GM12878 (cell line): ENCODE measurements at regions not wholly inside any gene's neighbourhood (a gene's known extent, or its start where the extent isn't known, plus 50 kb on each side); places are given as distances from the start of the nearest gene placed in this dataset.

Source experiments
- ATAC-seq: fragments of 200-7000 bp; cut with Tn5 transposase; 3 replicates; pipeline ENCODE4 v1.9.1; 2020; ENCODE audit warnings: mild to moderate bottlenecking, moderate library complexity
- BruUV-seq: library from RNA; stranded (reverse); fragments of 400-500 nt; replicated peaks from 2 replicates; lab custom pipeline; 2021; lab: Mats Ljungman, UMichigan
- CTCF ChIA-PET: fragments of 300-600 bp; sonication (Branson Sonifier 250); formaldehyde crosslinking; extraction: SDS; loops from one replicate; lab custom pipeline; 2021; ENCODE audit warnings: inconsistent platforms; lab: Yijun Ruan, JAX
- POLR2A ChIA-PET: fragments of 350-600 bp; formaldehyde crosslinking; extraction: SDS; loops from one replicate; lab custom pipeline; 2021; ENCODE audit warnings: inconsistent platforms; lab: Charles Lee
- RAD21 ChIA-PET: fragments of 300-600 bp; sonication (Branson Sonifier 250); formaldehyde crosslinking; loops from one replicate; lab custom pipeline; 2023; ENCODE audit warnings: antibody characterized with exemption; ENCODE audit not compliant: unreplicated experiment; lab: Charles Lee
- SMC1A ChIA-PET: fragments of 300-600 bp; sonication (Branson Sonifier 250); formaldehyde crosslinking; loops from one replicate; lab custom pipeline; 2023; ENCODE audit not compliant: unreplicated experiment, uncharacterized antibody; lab: Charles Lee
- DNase-seq: peaks from one replicate; pipeline ENCODE4 v3.0.0-alpha.2; 2011; ENCODE audit warnings: low read depth, low spot score
- FAIRE-seq: peaks from 3 replicates; lab custom pipeline; 2011; peaks lifted over from hg19 to GRCh38; lab: Jason Lieb, UNC
- H2AFZ ChIP-seq: 2 replicates; pipeline ENCODE4 v1.6.0; 2011; ENCODE audit warnings: low read depth, low read length, control low read depth; ENCODE audit not compliant: control insufficient read depth
- H3K27ac ChIP-seq: 2 replicates; pipeline ENCODE4 v1.5.1; 2011; ENCODE audit warnings: control low read depth; ENCODE audit not compliant: control insufficient read depth, insufficient read depth
- H3K27me3 ChIP-seq, 2 experiments: replicated peaks in 1 of 2; 2 replicates each; pipeline versions ENCODE4 v1.6.0 to v1.6.1; 2011; ENCODE audit warnings: low read length in 1 of 2; ENCODE audit not compliant: control insufficient read depth in 2 of 2, insufficient read depth in 2 of 2
- H3K36me3 ChIP-seq, 2 experiments: 2 replicates each; pipeline ENCODE4 v1.5.1; 2011; ENCODE audit warnings: low read length in 1 of 2; ENCODE audit not compliant: control insufficient read depth in 2 of 2, insufficient read depth in 2 of 2
- H3K4me1 ChIP-seq: 2 replicates; pipeline ENCODE4 v1.6.1; 2011; ENCODE audit warnings: mild to moderate bottlenecking, low read length, moderate library complexity, mixed read lengths; ENCODE audit not compliant: control insufficient read depth, insufficient read depth
- H3K4me2 ChIP-seq: 2 replicates; pipeline ENCODE4 v1.6.0; 2011; ENCODE audit warnings: control low read depth; ENCODE audit not compliant: control insufficient read depth, insufficient read depth
- H3K4me3 ChIP-seq: fragments of 200-600 bp; sonication (generic); 2 replicates; pipeline ENCODE4 v1.5.1; 2016
- H3K79me2 ChIP-seq: 2 replicates; pipeline ENCODE4 v1.6.0; 2011; ENCODE audit warnings: low read length; ENCODE audit not compliant: control insufficient read depth, insufficient read depth
- H3K9ac ChIP-seq: 2 replicates; pipeline ENCODE4 v1.8.0; 2011; ENCODE audit warnings: low read length, control low read depth, mixed read lengths; ENCODE audit not compliant: control insufficient read depth, insufficient read depth
- H3K9me3 ChIP-seq: replicated peaks from 3 replicates; pipeline ENCODE4 v1.5.1; 2011; ENCODE audit warnings: mild to moderate bottlenecking, low read length; ENCODE audit not compliant: control insufficient read depth, insufficient read depth
- H4K20me1 ChIP-seq: 2 replicates; pipeline ENCODE4 v1.6.0; 2011; ENCODE audit not compliant: control insufficient read depth, insufficient read depth
- BACH1 ChIP-seq: fragments of 450-650 bp; IDR thresholded peaks from 2 replicates; pipeline ENCODE4 v1.6.1; 2017; ENCODE audit warnings: mild to moderate bottlenecking, borderline replicate concordance
- BRCA1 ChIP-seq: IDR thresholded peaks from 2 replicates; pipeline ENCODE4 v1.6.1; 2011; ENCODE audit warnings: low read depth, low read length, improper control_type of control experiment
- CHD1 ChIP-seq: IDR thresholded peaks from 2 replicates; pipeline ENCODE4 v1.6.1; 2012; ENCODE audit warnings: low read depth, low read length, improper control_type of control experiment
- ESRRA ChIP-seq: IDR thresholded peaks from 2 replicates; pipeline ENCODE4 v1.6.1; 2012; ENCODE audit warnings: mild to moderate bottlenecking, low read length, improper control_type of control experiment
- ETV6 ChIP-seq, 2 experiments: fragments of 450-650 bp in 1 of 2; IDR thresholded peaks in 1 of 2; conservative IDR thresholded peaks in 1 of 2; 2 replicates each; pipeline ENCODE4 v1.6.1; 2014; ENCODE audit warnings: antibody characterized with exemption in 1 of 2, borderline replicate concordance in 1 of 2, low read depth in 1 of 2, mild to moderate bottlenecking in 1 of 2, moderate library complexity in 1 of 2
- FOXM1 ChIP-seq: IDR thresholded peaks from 2 replicates; pipeline ENCODE4 v1.6.1; 2012; ENCODE audit warnings: low read depth, mild to moderate bottlenecking, inconsistent platforms, low read length, moderate library complexity
- GATAD2B ChIP-seq: fragments of 450-650 bp; conservative IDR thresholded peaks from 2 replicates; pipeline ENCODE4 v1.6.1; 2017; ENCODE audit warnings: low read depth, mild to moderate bottlenecking, moderate library complexity
- NR2C2 ChIP-seq: IDR thresholded peaks from 2 replicates; pipeline ENCODE4 v1.6.1; 2011; ENCODE audit warnings: borderline replicate concordance, low read depth; ENCODE audit not compliant: control insufficient read depth, insufficient read length
- PAX5 ChIP-seq: IDR thresholded peaks from 2 replicates; pipeline ENCODE4 v1.6.1; 2011; ENCODE audit warnings: low read depth, low read length, borderline replicate concordance
- POLR2AphosphoS5 ChIP-seq: IDR thresholded peaks from 2 replicates; pipeline ENCODE4 v1.6.1; 2011; ENCODE audit warnings: mild to moderate bottlenecking, low read length, inconsistent platforms
- POU2F2 ChIP-seq: IDR thresholded peaks from 3 replicates; pipeline ENCODE4 v1.6.1; 2011; ENCODE audit warnings: low read depth, mild to moderate bottlenecking, low read length, borderline replicate concordance
- RUNX3 ChIP-seq: IDR thresholded peaks from 2 replicates; pipeline ENCODE4 v1.6.1; 2012; ENCODE audit warnings: low read length, inconsistent platforms
- YY1 ChIP-seq: IDR thresholded peaks from 2 replicates; pipeline ENCODE4 v1.6.1; 2011; ENCODE audit warnings: low read depth, mild to moderate bottlenecking, low read length
- WGBS: methylation state at CpG from one replicate; pipeline ENCODE4 v1.1.6; 2016; ENCODE audit warnings: low lambda C conversion rate; ENCODE audit not compliant: insufficient replicate concordance, insufficient coverage; ENCODE audit errors: missing lambda C conversion rate; 5-methylcytosine and 5-hydroxymethylcytosine counted together
- in situ Hi-C: fragments of 300-500 bp; cut with MboI; formaldehyde crosslinking; loops from 9 replicates; pipeline ENCODE4 v1.14.3; 2018; ENCODE audit warnings: mixed read lengths
- intact Hi-C: fragments of 100-400 bp; cut with micrococcal nuclease; formaldehyde crosslinking; loops from one replicate; pipeline ENCODE4 v1.14.2; 2022; ENCODE audit not compliant: unreplicated experiment
- TF ChIP-seq, protein P1 (sequence below): fragments of 450-650 bp; IDR thresholded peaks from 2 replicates; pipeline ENCODE4 v1.6.1; 2016; ENCODE audit warnings: mild to moderate bottlenecking, moderate library complexity, borderline replicate concordance
- TF ChIP-seq, protein P2 (sequence below): fragments of 450-650 bp; IDR thresholded peaks from 2 replicates; pipeline ENCODE4 v1.6.1; 2014; ENCODE audit warnings: mild to moderate bottlenecking
- TF ChIP-seq, protein P3 (sequence below): IDR thresholded peaks from 2 replicates; pipeline ENCODE4 v1.6.1; 2012; ENCODE audit warnings: low read depth, low read length, improper control_type of control experiment
- TF ChIP-seq, protein P4 (sequence below): IDR thresholded peaks from 2 replicates; pipeline ENCODE4 v1.6.1; 2011; ENCODE audit warnings: borderline replicate concordance, low read depth, mild to moderate bottlenecking, moderate library complexity, mixed read lengths, low read length; ENCODE audit not compliant: insufficient read depth; ENCODE audit errors: extremely low read length

DNA sequence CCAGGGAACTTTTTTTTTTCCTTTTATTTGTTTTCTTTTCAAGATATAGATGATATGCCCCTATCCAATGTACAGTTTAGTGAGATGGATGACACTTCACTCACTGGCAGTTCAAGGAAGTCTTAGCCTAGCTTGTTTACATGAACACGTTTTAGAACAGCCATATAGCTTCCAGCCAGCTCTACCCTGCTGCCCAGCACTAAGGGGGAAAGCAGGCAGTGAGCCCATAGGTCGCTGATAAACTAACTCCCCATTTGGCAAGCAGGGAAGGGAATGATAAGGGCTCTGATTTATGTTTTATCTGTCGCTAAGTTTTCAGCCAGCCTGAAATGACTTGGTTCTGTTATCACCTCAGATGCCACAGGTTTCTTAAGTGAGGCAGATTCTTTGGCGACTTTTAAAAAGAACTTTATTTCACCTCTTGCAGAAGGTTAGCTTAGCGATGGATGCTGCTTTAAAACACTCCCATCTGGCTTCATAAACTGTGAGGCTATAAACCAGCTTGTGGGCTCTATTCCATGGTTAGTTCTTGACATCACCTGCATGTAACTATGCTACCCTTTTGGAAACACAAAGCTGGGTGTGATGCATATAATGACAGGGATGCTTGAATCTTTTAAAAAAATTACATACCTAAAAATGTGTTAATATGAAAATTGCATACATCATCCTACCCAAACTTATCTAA lies 348.4 kb downstream of the FBXO8 start:
- no TSS peak for BruUV-seq
- no peaks in the 10 kb centered on the region for H3K4me1 ChIP-seq
- H3K36me3 ChIP-seq, result no peaks in the 10 kb centered on the region
- no peak for DNase-seq
- in situ Hi-C loops, result no loop called here
- H3K27ac ChIP-seq, result no peak overlapping the region
- 0% methylated on average over 5 of the region's 5 CpGs for WGBS
- no peaks in the 10 kb centered on the region for H4K20me1 ChIP-seq
- H3K4me3 ChIP-seq, result no peak overlapping the region
- no peak overlapping the region for H3K4me2 ChIP-seq
- FAIRE-seq, result no peak
- no peaks in the 10 kb centered on the region for H3K27me3 ChIP-seq
- no peak overlapping the region for H3K9ac ChIP-seq
- SMC1A ChIA-PET, result no interaction called here
- CTCF ChIA-PET, result no interaction called here
- no peaks in the 10 kb centered on the region for H3K79me2 ChIP-seq
- no peak for ATAC-seq
- H2AFZ ChIP-seq, result no peak overlapping the region
- intact Hi-C loops, result no loop called here
- POLR2A ChIA-PET, result no interaction called here
- no peaks in the 10 kb centered on the region for H3K9me3 ChIP-seq
- RAD21 ChIA-PET, result no interaction called here
- TF ChIP-seq, protein P1, sequence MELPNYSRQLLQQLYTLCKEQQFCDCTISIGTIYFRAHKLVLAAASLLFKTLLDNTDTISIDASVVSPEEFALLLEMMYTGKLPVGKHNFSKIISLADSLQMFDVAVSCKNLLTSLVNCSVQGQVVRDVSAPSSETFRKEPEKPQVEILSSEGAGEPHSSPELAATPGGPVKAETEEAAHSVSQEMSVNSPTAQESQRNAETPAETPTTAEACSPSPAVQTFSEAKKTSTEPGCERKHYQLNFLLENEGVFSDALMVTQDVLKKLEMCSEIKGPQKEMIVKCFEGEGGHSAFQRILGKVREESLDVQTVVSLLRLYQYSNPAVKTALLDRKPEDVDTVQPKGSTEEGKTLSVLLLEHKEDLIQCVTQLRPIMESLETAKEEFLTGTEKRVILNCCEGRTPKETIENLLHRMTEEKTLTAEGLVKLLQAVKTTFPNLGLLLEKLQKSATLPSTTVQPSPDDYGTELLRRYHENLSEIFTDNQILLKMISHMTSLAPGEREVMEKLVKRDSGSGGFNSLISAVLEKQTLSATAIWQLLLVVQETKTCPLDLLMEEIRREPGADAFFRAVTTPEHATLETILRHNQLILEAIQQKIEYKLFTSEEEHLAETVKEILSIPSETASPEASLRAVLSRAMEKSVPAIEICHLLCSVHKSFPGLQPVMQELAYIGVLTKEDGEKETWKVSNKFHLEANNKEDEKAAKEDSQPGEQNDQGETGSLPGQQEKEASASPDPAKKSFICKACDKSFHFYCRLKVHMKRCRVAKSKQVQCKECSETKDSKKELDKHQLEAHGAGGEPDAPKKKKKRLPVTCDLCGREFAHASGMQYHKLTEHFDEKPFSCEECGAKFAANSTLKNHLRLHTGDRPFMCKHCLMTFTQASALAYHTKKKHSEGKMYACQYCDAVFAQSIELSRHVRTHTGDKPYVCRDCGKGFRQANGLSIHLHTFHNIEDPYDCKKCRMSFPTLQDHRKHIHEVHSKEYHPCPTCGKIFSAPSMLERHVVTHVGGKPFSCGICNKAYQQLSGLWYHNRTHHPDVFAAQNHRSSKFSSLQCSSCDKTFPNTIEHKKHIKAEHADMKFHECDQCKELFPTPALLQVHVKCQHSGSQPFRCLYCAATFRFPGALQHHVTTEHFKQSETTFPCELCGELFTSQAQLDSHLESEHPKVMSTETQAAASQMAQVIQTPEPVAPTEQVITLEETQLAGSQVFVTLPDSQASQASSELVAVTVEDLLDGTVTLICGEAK, result no peak
- TF ChIP-seq, protein P2, sequence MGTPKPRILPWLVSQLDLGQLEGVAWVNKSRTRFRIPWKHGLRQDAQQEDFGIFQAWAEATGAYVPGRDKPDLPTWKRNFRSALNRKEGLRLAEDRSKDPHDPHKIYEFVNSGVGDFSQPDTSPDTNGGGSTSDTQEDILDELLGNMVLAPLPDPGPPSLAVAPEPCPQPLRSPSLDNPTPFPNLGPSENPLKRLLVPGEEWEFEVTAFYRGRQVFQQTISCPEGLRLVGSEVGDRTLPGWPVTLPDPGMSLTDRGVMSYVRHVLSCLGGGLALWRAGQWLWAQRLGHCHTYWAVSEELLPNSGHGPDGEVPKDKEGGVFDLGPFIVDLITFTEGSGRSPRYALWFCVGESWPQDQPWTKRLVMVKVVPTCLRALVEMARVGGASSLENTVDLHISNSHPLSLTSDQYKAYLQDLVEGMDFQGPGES, result no peak
- TF ChIP-seq GATAD2B (no peak), FOXM1 (no peak), RUNX3 (no peak), BRCA1 (no peak), POU2F2 (no peak), YY1 (no peak), PAX5 (no peak), BACH1 (no peak), ESRRA (no peak), NR2C2 (no peak), CHD1 (no peak), POLR2AphosphoS5 (no peak), ETV6 (conservative IDR thresholded peaks at IDR 0.05 in 1 of 2, IDR thresholded peaks at IDR 0.05 in 1 of 2; ENCODE audit: borderline replicate concordance in 1 of 2, low read depth in 1 of 2) (no peak)
- TF ChIP-seq, protein P3, sequence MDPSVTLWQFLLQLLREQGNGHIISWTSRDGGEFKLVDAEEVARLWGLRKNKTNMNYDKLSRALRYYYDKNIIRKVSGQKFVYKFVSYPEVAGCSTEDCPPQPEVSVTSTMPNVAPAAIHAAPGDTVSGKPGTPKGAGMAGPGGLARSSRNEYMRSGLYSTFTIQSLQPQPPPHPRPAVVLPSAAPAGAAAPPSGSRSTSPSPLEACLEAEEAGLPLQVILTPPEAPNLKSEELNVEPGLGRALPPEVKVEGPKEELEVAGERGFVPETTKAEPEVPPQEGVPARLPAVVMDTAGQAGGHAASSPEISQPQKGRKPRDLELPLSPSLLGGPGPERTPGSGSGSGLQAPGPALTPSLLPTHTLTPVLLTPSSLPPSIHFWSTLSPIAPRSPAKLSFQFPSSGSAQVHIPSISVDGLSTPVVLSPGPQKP, result no peak
- TF ChIP-seq, protein P4, sequence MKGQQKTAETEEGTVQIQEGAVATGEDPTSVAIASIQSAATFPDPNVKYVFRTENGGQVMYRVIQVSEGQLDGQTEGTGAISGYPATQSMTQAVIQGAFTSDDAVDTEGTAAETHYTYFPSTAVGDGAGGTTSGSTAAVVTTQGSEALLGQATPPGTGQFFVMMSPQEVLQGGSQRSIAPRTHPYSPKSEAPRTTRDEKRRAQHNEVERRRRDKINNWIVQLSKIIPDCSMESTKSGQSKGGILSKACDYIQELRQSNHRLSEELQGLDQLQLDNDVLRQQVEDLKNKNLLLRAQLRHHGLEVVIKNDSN, result no peak
